Colonic mucosa (tissue), 4 donors: ENCODE measurements at regions not wholly inside any gene's neighbourhood (a gene's known extent, or its start where the extent isn't known, plus 50 kb on each side); places are given as distances from the start of the nearest gene placed in this dataset.

ENCODE experiments used
- DNase-seq: peaks from one replicate; pipeline ENCODE4 v3.0.0-alpha.2; 2020
- H3K27ac ChIP-seq: fragments of 200-600 bp; one replicate; pipeline ENCODE4 v1.8.0; 2021
- H3K27me3 ChIP-seq: fragments of 200-600 bp; one replicate; pipeline ENCODE4 v1.8.0; 2021
- H3K36me3 ChIP-seq: fragments of 200-600 bp; one replicate; pipeline ENCODE4 v1.8.0; 2021
- H3K4me1 ChIP-seq: fragments of 200-600 bp; one replicate; pipeline ENCODE4 v1.8.0; 2021; ENCODE audit warnings: mild to moderate bottlenecking
- H3K4me3 ChIP-seq: fragments of 200-600 bp; one replicate; pipeline ENCODE4 v1.8.0; 2021
- H3K9ac ChIP-seq, 2 donors: one replicate each; pipeline ENCODE4 v1.7.0; 2013; ENCODE audit warnings: control low read depth in 2 of 2, low read depth in 2 of 2, low read length in 2 of 2
- H3K9me3 ChIP-seq: fragments of 200-600 bp; one replicate; pipeline ENCODE4 v1.8.0; 2021
- CTCF ChIP-seq: fragments of 200-600 bp; IDR thresholded peaks from one replicate; pipeline ENCODE4 v1.8.0; 2022; ENCODE audit warnings: antibody characterized with exemption, mild to moderate bottlenecking
- intact Hi-C: fragments of 100-400 bp; cut with DNase I; formaldehyde crosslinking; loops from one replicate; pipeline ENCODE4 v1.14.1; 2022
- donor health status: healthy.
- donor health status: DM: no; HTN: no; CAD: no.
- donor health status: DM: no; HTN: no; CAD: no.

GRCh38 chr12:130063866-130064265 lies 98.4 kb upstream of the FZD10 start:
- Histone ChIP-seq H3K36me3 (no peaks in the 10 kb centered on the region), H3K4me1 (no peaks in the 10 kb centered on the region), H3K9me3 (no peaks in the 10 kb centered on the region), H3K27ac (no peak overlapping the region), H3K9ac (no peak overlapping the region), H3K4me3 (no peak overlapping the region), H3K27me3 (no peaks in the 10 kb centered on the region)
- intact Hi-C loops, result no loop called here
- no peak for TF ChIP-seq CTCF
- no peak for DNase-seq

DNA sequence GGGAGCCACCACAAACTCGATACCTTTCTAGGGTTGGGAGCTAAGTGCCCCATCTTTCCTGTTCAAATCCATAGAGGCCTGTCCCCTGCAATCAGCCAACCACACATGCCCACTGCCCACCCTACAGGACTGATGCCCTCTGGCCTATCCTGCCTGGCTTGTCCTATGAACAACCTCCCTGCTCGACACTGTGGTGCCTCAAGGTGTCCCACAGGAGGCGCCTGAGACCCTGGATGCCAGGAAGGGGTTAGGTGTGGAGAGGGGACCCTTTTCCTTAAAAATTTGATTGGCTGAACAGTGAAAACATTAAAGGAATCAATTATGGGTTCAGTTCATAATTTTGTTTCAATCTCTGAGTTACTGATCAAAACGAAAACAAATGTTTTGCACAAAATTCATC lies 97.3 kb upstream of the FZD10 start:
- no peak overlapping the region for H3K27ac ChIP-seq
- no peak overlapping the region for H3K4me3 ChIP-seq

DNA sequence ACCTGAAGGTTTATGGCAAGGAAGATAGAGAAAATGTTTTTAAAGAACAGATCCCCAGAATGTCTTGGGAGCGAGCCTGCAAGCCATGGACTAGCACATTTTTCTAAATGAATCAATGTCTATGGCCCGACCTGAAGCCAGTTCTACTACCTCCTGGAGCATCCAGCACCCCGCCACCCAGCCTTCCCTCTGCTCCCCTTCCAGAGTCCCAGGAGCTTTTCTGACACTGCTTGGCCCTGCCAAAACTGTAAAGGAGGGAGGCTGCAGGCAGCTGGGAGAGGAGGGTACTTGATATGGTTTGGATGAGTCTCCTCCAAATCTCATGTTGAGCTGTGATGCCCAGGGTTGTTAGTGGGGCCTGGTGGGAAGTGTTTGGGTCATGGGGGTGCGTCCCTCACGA lies 95.5 kb upstream of the FZD10 start:
- TF ChIP-seq CTCF, result no peak
- DNase-seq, result no peak
- Histone ChIP-seq H3K27ac (no peak overlapping the region), H3K27me3 (no peaks in the 10 kb centered on the region), H3K4me1 (no peaks in the 10 kb centered on the region), H3K9me3 (no peaks in the 10 kb centered on the region), H3K4me3 (no peak overlapping the region), H3K9ac (no peak overlapping the region), H3K36me3 (no peaks in the 10 kb centered on the region)
- intact Hi-C loops, result no loop called here

More for the DNA sequence above, 97.3 kb upstream of the FZD10 start:
- intact Hi-C loops, result no loop called here
- no peak for DNase-seq
- Histone ChIP-seq H3K9me3 (no peaks in the 10 kb centered on the region), H3K36me3 (no peaks in the 10 kb centered on the region), H3K4me1 (no peaks in the 10 kb centered on the region), H3K9ac (no peak overlapping the region), H3K27me3 (no peaks in the 10 kb centered on the region)
- no peak for TF ChIP-seq CTCF

- Histone ChIP-seq H3K4me3 (no peak overlapping the region), H3K27me3 (no peaks in the 10 kb centered on the region), H3K9me3 (no peaks in the 10 kb centered on the region), H3K9ac (no peak overlapping the region), H3K27ac (no peak overlapping the region), H3K36me3 (no peaks in the 10 kb centered on the region), H3K4me1 (no peaks in the 10 kb centered on the region)
- no peak for DNase-seq
- TF ChIP-seq CTCF, result no peak
- intact Hi-C loops, result no loop called here
These were observed 93.5 kb upstream of the FZD10 start for GRCh38 chr12:130068741-130069140.

GRCh38 chr12:130070126-130070611 lies 92.1 kb upstream of the FZD10 start:
- Histone ChIP-seq H3K9me3 (no peaks in the 10 kb centered on the region), H3K27ac (no peak overlapping the region), H3K4me1 (no peaks in the 10 kb centered on the region), H3K4me3 (no peak overlapping the region), H3K9ac (no peak overlapping the region), H3K27me3 (no peaks in the 10 kb centered on the region), H3K36me3 (no peaks in the 10 kb centered on the region)
- TF ChIP-seq CTCF, result no peak
- intact Hi-C loops, result no loop called here
- no peak for DNase-seq

DNA sequence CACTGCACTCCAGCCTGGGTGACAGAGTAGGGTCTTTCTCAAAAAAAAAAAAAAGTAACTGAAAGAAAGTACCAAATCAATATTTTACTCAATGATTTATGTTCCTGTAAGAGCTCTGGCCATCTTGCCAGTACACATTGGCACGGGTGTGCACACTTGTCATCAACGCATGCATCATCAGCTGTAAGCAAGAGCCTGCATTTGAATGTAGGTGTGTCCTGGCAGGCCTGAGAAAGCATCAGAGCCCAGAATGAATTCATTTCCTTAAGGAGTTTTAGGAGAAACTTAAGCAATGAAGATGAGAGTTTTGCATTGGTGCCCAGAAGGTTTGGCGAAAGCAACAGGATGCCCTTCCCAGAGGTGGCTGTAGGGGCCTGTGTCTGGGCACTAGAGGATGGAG lies 88.5 kb upstream of the FZD10 start:
- Histone ChIP-seq H3K9ac (no peak overlapping the region), H3K27ac (no peak overlapping the region), H3K36me3 (no peaks in the 10 kb centered on the region), H3K4me3 (no peak overlapping the region), H3K4me1 (no peaks in the 10 kb centered on the region), H3K27me3 (no peaks in the 10 kb centered on the region), H3K9me3 (no peaks in the 10 kb centered on the region)
- intact Hi-C loops, result no loop called here
- no peak for DNase-seq
- no peak for TF ChIP-seq CTCF
